GM10266 (cell line): ENCODE measurements at regions not wholly inside any gene's neighbourhood (a gene's known extent, or its start where the extent isn't known, plus 50 kb on each side); places are given as distances from the start of the nearest gene placed in this dataset.

ENCODE experiments used
- DNase-seq: peaks from one replicate; pipeline ENCODE4 v3.0.0; 2012; ENCODE audit errors: extremely low spot score
- CTCF ChIP-seq: IDR thresholded peaks from 2 replicates; pipeline ENCODE4 v1.5.1; 2012; ENCODE audit warnings: mild to moderate bottlenecking, low read depth; ENCODE audit not compliant: control insufficient read depth, insufficient read depth; ENCODE audit errors: missing control alignments

GRCh38 chr4:185912779-185913178 lies 100.8 kb upstream of the SORBS2 start:
- TF ChIP-seq CTCF, result no peak
- DNase-seq, result no peak

- no peak for TF ChIP-seq CTCF
- DNase-seq, result no peak
Measured at GRCh38 chr4:185914583-185915199, 102.7 kb upstream of the SORBS2 start.

GRCh38 chr4:185915271-185915670 lies 103.3 kb upstream of the SORBS2 start:
- no peak for DNase-seq
- TF ChIP-seq CTCF, result no peak

GRCh38 chr4:185915817-185916216 lies 103.8 kb upstream of the SORBS2 start:
- no peak for TF ChIP-seq CTCF

GRCh38 chr4:185916231-185916630 lies 104.2 kb upstream of the SORBS2 start:
- no peak for TF ChIP-seq CTCF
- DNase-seq, result no peak

More at GRCh38 chr4:185915817-185916216, 103.8 kb upstream of the SORBS2 start:
- DNase-seq, result no peak

GRCh38 chr4:185916683-185917082 lies 104.7 kb upstream of the SORBS2 start:
- no peak for DNase-seq
- TF ChIP-seq CTCF, result no peak

- no peak for DNase-seq
- TF ChIP-seq CTCF, result no peak
Measured at GRCh38 chr4:185919107-185919506, 107.1 kb upstream of the SORBS2 start.
